Fibroblast of gingiva (primary cell): ENCODE measurements at regions not wholly inside any gene's neighbourhood (a gene's known extent, or its start where the extent isn't known, plus 50 kb on each side); places are given as distances from the start of the nearest gene placed in this dataset.
A peak's percentile ranks its signal among the peaks of the same experiment; 100 is the strongest.

Source experiments
- DNase-seq: peaks from one replicate; pipeline ENCODE4 v3.0.0-alpha.2; 2011; ENCODE audit warnings: low read depth

- no peak for DNase-seq
Observed at GRCh38 chr4:28686618-28687017, 1826.0 kb downstream of the STIM2 start.

- no peak for DNase-seq
Observed at GRCh38 chr4:28690890-28691289, 1830.2 kb downstream of the STIM2 start.

- no peak for DNase-seq
Observed at GRCh38 chr4:28702571-28702970, 1841.9 kb downstream of the STIM2 start.

- no peak for DNase-seq
Observed at GRCh38 chr4:28709891-28710290, 1849.2 kb downstream of the STIM2 start.

GRCh38 chr4:28723371-28723770, 1862.7 kb downstream of the STIM2 start:
- DNase-seq: no peak

GRCh38 chr4:28724239-28724638, 1863.6 kb downstream of the STIM2 start:
- no peak for DNase-seq

GRCh38 chr4:28730304-28730703, 1869.7 kb downstream of the STIM2 start:
- no peak for DNase-seq

GRCh38 chr4:28744066-28744465, 1883.4 kb downstream of the STIM2 start:
- DNase-seq: no peak

- DNase-seq: no peak
Observed at GRCh38 chr4:28754376-28754775, 1893.7 kb downstream of the STIM2 start.

- no peak for DNase-seq
Observed at GRCh38 chr4:28755081-28755480, 1894.4 kb downstream of the STIM2 start.

GRCh38 chr4:28759064-28759463, 1898.4 kb downstream of the STIM2 start:
- DNase-seq: no peak

- DNase-seq: no peak
Observed at GRCh38 chr4:28760003-28760402, 1899.4 kb downstream of the STIM2 start.

- DNase-seq: peak; percentile 6
Observed at GRCh38 chr4:28772066-28772465, 1911.4 kb downstream of the STIM2 start.

- no peak for DNase-seq
Observed at GRCh38 chr4:28772788-28773187, 1912.1 kb downstream of the STIM2 start.

GRCh38 chr4:28774344-28774743, 1913.7 kb downstream of the STIM2 start:
- no peak for DNase-seq

- no peak for DNase-seq
Observed at GRCh38 chr4:28776004-28776403, 1915.4 kb downstream of the STIM2 start.

- no peak for DNase-seq
Observed at GRCh38 chr4:28784188-28784587, 1923.5 kb downstream of the STIM2 start.

- no peak for DNase-seq
Observed at GRCh38 chr4:28787947-28788346, 1927.3 kb downstream of the STIM2 start.

- DNase-seq: no peak
Observed at GRCh38 chr4:28788929-28789490, 1928.4 kb downstream of the STIM2 start.

- no peak for DNase-seq
Observed at GRCh38 chr4:28792917-28793597, 1927.1 kb upstream of the PCDH7 start.

GRCh38 chr4:28799696-28800095, 1920.5 kb upstream of the PCDH7 start:
- DNase-seq: no peak

- no peak for DNase-seq
Observed at GRCh38 chr4:28811025-28811424, 1909.1 kb upstream of the PCDH7 start.

- DNase-seq: no peak
Observed at GRCh38 chr4:28822163-28822562, 1898.0 kb upstream of the PCDH7 start.

- no peak for DNase-seq
Observed at GRCh38 chr4:28827866-28828265, 1892.3 kb upstream of the PCDH7 start.
